GM10248 (cell line): ENCODE measurements at regions not wholly inside any gene's neighbourhood (a gene's known extent, or its start where the extent isn't known, plus 50 kb on each side); places are given as distances from the start of the nearest gene placed in this dataset.
"Not testable (repeated sequence)": the region's sequence is repeated elsewhere in the genome, so short reads cannot be mapped to it uniquely, and the experiment has no call there.

Experiments
- CTCF ChIA-PET: fragments of 300-600 bp; sonication (Branson Sonifier 250); formaldehyde crosslinking; extraction: SDS; loops from one replicate; lab custom pipeline; 2021; ENCODE audit warnings: antibody characterized with exemption; lab: Yijun Ruan, JAX
- POLR2A ChIA-PET: fragments of 350-650 bp; sonication (Branson Sonifier 250); formaldehyde crosslinking; extraction: SDS; loops from one replicate; lab custom pipeline; 2020; ENCODE audit warnings: antibody characterized with exemption; lab: Yijun Ruan, JAX
- DNase-seq: peaks from one replicate; pipeline ENCODE4 v3.0.0; 2012; ENCODE audit errors: extremely low spot score
- TF ChIP-seq, protein P1 (sequence below): IDR thresholded peaks from 2 replicates; pipeline ENCODE4 v1.5.1; 2012; ENCODE audit warnings: mild to moderate bottlenecking, low read depth; ENCODE audit errors: extremely low read depth, missing control alignments, control extremely low read depth

DNA sequence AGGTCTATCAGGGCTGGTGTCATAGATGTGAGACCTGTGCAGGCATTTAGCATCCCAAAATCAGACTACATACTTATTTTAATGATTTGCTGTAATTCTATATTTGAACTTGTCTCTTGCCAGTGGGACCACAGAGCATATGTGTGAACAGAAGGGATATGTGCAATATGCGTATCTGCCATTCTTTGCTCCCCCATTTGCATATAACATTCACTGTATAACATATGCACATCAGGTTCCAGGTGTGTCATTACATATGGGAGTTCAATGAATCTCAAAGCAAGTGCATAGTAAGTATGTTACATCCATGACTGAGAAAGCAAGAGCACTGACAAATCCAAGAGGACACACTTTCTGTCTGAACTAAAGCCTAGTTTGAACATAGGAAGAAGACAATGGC lies 1115.1 kb upstream of the CNTN5 start:
- TF ChIP-seq, protein P1, sequence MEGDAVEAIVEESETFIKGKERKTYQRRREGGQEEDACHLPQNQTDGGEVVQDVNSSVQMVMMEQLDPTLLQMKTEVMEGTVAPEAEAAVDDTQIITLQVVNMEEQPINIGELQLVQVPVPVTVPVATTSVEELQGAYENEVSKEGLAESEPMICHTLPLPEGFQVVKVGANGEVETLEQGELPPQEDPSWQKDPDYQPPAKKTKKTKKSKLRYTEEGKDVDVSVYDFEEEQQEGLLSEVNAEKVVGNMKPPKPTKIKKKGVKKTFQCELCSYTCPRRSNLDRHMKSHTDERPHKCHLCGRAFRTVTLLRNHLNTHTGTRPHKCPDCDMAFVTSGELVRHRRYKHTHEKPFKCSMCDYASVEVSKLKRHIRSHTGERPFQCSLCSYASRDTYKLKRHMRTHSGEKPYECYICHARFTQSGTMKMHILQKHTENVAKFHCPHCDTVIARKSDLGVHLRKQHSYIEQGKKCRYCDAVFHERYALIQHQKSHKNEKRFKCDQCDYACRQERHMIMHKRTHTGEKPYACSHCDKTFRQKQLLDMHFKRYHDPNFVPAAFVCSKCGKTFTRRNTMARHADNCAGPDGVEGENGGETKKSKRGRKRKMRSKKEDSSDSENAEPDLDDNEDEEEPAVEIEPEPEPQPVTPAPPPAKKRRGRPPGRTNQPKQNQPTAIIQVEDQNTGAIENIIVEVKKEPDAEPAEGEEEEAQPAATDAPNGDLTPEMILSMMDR: no peak
- no peak for DNase-seq
- CTCF ChIA-PET: no interaction called here
- POLR2A ChIA-PET: no interaction called here

DNA sequence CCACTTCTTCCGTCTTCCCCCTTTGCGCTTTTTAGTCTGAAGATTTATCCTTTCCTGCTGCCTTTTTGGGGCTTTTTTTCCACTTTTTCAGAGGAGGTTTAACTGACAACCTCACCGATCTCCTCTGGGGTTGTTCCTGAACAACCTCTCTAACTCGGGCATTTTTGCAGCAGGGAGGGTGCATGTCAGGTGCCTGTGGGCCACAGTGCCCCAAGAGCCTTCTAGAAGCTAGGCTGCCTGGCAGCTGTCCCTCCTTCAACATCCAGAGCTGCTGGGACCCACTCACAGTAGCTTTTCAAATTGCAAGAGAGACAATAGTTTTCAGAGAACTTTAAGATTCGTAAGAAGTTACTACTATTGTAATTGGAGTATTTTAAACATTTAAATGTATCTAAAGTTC lies 1112.4 kb upstream of the CNTN5 start:
- no peak for DNase-seq
- CTCF ChIA-PET: no interaction called here
- TF ChIP-seq, protein P1: no peak
- POLR2A ChIA-PET: no interaction called here

DNA sequence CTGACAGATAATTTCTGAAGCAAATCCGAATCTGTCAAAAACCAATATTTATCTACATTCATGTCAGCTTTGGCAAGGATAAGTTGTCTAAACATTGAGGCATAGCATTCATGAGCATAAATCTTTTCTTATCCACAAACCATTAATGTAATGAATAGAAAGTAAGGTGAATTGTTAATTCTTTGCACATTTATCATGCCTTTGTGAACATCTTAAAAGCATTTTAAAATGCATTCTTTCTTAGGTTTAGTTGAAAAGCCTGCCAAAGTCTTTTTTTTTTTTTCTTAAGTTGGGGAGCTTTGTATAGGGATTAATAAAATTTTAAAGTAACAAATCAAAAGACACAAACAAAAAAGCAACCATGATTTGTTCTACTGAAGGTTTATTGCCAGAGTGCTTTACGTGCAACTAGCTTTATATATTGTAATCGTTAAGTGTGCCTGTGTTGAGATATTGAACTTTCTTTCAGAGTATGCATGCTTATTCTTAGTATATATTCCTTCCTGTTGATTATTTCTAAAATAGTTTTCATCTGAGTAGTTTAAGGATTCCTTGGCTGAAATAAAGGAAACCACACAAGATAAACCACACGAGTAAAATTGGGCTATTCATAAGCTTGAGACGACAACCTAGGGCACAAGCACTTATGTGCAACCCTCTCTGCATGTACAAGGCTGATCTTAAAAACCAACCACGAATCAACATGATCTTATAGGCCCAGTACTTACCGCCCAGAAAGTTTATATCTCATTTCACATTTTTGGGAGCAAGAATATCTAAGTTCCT lies 1110.9 kb upstream of the CNTN5 start:
- no peak for DNase-seq
- TF ChIP-seq, protein P1: no peak
- POLR2A ChIA-PET: no interaction called here
- CTCF ChIA-PET: no interaction called here

DNA sequence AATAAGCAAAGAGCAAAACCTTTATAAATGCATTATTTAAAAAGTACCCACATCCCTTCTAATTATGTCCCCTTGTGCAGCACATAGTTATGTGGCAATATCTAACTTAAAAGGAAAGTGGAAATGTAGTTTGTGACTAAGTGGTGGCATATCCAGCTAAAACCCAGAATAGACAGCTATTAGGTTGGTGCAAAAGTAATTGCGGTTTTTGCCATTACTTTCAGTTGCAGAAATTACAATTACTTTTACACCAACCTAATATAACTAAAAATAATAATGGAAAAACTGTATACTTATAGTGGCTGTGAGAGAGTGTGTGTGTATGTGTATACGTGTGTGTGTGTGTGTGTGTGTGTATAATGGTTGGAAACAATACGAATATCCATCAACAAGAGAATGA lies 1108.1 kb upstream of the CNTN5 start:
- POLR2A ChIA-PET: no interaction called here

DNA sequence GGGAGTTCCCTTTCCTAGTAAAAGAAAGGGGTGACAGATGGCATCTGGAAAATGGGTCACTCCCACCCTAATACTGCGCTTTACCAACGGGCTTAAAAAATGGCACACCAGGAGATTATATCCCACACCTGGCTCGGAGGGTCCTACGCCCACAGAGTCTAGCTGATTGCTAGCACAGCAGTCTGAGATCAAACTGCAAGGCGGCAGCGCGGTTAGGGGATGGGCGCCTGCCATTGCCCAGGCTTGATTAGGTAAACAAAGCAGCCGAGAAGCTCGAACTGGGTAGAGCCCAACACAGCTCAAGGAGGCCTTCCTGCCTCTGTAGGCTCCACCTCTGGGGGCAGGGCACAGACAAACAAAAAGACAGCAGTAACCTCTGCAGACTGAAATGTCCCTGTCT lies 1097.8 kb upstream of the CNTN5 start:
- CTCF ChIA-PET, DNase-seq, POLR2A ChIA-PET: not testable (repeated sequence)

More for the DNA sequence above, 1108.1 kb upstream of the CNTN5 start:
- no peak for DNase-seq
- CTCF ChIA-PET: no interaction called here
- TF ChIP-seq, protein P1: no peak

DNA sequence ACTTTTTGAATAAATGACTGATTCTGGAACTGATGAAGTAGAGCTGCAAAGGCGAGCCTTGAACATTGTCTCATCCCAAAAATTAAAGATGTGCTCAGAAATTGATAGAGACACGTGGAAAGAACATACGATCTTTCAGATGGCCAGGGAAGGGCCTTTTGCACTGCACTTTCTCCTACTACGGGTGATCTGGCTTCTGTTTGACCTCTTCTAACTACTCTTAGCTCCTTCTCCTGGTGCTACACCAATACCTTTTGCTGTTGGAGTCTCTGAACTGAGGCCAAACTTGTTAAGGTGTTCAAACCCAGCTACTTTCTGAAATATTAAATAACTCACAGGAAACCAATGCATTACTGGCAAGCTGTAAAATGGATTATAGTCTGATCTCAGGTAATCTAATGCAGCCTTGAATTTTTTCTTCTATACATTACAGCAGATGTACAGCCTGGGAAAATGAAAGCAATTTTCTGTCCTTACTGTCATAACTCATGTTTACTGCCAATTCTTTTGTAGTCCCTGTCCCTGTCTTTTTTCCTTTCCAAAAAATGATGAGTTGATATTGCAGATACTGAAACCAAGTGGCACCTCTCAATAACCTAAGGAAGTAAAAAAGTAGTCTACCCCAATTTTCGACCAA lies 1086.1 kb upstream of the CNTN5 start:
- DNase-seq: no peak
- POLR2A ChIA-PET: no interaction called here
- CTCF ChIA-PET: no interaction called here
- TF ChIP-seq, protein P1: no peak

DNA sequence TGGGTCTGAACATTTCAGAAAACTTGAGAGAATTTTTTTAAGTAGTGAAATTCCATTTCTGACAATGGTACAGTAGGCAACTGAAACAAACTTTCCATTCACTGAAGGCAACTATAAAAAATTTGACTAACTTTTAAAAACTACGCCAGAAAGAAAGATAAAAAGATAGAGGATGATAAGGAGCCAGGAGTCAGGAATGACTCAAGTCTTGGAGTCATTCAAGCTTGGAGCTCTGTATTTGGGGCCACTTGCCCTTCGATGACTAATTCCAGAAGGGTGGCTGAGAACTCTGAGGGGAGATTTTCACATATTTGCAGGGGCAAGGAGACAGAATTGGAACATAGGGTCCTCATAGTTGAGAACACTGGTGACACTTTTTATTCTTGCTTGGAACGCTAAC lies 1083.2 kb upstream of the CNTN5 start:
- TF ChIP-seq, protein P1: no peak
- DNase-seq: no peak
- ChIA-PET POLR2A (no interaction called here), CTCF (interaction anchor here (0.6 kb wide), 1 partner anchor 105 kb away, joined by 3 read pairs; no protein-coding TSS in a partner anchor)
